HCT116 (cell line): ENCODE measurements at regions not wholly inside any gene's neighbourhood (a gene's known extent, or its start where the extent isn't known, plus 50 kb on each side); places are given as distances from the start of the nearest gene placed in this dataset.

Source experiments
- ATAC-seq: fragments of 200-7000 bp; cut with Tn5 transposase; 2 replicates; pipeline ENCODE4 v1.9.1; 2020; ENCODE audit warnings: mild to moderate bottlenecking, moderate library complexity
- BruUV-seq: library from RNA; stranded (reverse); fragments of 400-500 nt; replicated peaks from 2 replicates; lab custom pipeline; 2021; lab: Mats Ljungman, UMichigan
- CTCF ChIA-PET: fragments of 300-600 bp; sonication (Branson Sonifier 250); formaldehyde crosslinking; loops from one replicate; lab custom pipeline; 2021; ENCODE audit warnings: antibody characterized with exemption; lab: Charles Lee
- POLR2A ChIA-PET: fragments of 300-600, 350-600 bp; sonication (Branson Sonifier 250); formaldehyde crosslinking; loops from one replicate; lab custom pipeline; 2021; ENCODE audit warnings: antibody characterized with exemption; lab: Charles Lee
- RAD21 ChIA-PET, 2 experiments: fragments of 300-600 bp; sonication (Branson Sonifier 250); formaldehyde crosslinking; loops; one replicate each; lab custom pipeline; 2023; ENCODE audit warnings: low total read pairs in 2 of 2; ENCODE audit not compliant: uncharacterized antibody in 2 of 2, unreplicated experiment in 2 of 2, low non-redundant PET in 1 of 2; lab: Charles Lee
- DNase-seq: peaks from one replicate; pipeline ENCODE4 v3.0.0-alpha.2; 2010; ENCODE audit warnings: low read depth, low spot score
- H2AFZ ChIP-seq: fragments of 200-600 bp; shearing (Covaris generic), sonication (generic); 2 replicates; pipeline ENCODE4 v1.6.1; 2017; ENCODE audit warnings: low read depth, mixed run types, mixed read lengths, antibody characterized with exemption, low read length; ENCODE audit not compliant: poor library complexity, severe bottlenecking
- H3K27ac ChIP-seq: 2 replicates; pipeline ENCODE4 v1.5.1; 2012; ENCODE audit warnings: low read depth, low read length
- H3K27me3 ChIP-seq: fragments of 200-600 bp; sonication (generic); 2 replicates; pipeline ENCODE4 v1.6.1; 2016; ENCODE audit warnings: mixed run types, low read length, mixed read lengths; ENCODE audit not compliant: insufficient read depth
- H3K36me3 ChIP-seq, 2 experiments: fragments of 200-500 bp in 1 of 2; fragments of 200-600 bp in 1 of 2; sonication (Bioruptor generic) in 1 of 2; sonication (generic) in 1 of 2; 2 replicates each; pipeline versions ENCODE4 v1.5.1 to v1.6.1; 2014 to 2016; ENCODE audit warnings: low read length in 2 of 2, inconsistent platforms in 1 of 2, mixed read lengths in 1 of 2, mixed run types in 1 of 2; ENCODE audit not compliant: insufficient read depth in 2 of 2, control insufficient read depth in 1 of 2
- H3K4me1 ChIP-seq, 2 experiments: fragments of 200-600 bp in 1 of 2; sonication (generic) in 1 of 2; 2 replicates each; pipeline versions ENCODE4 v1.5.1 to v1.6.1; 2012 to 2017; ENCODE audit warnings: low read length in 2 of 2, inconsistent platforms in 1 of 2, mild to moderate bottlenecking in 1 of 2, mixed read lengths in 1 of 2, mixed run types in 1 of 2, moderate library complexity in 1 of 2; ENCODE audit not compliant: insufficient read depth in 2 of 2, control insufficient read depth in 1 of 2
- H3K4me2 ChIP-seq: fragments of 200-600 bp; sonication (generic); 2 replicates; pipeline ENCODE4 v1.6.1; 2017; ENCODE audit warnings: mixed run types, low read length, mixed read lengths
- H3K4me3 ChIP-seq, 2 experiments: fragments of 200-600 bp in 1 of 2; sonication (generic) in 1 of 2; replicated peaks in 1 of 2; 2 replicates each; pipeline ENCODE4 v1.5.1; 2011 to 2016; ENCODE audit warnings: low read length in 2 of 2, control low read depth in 1 of 2, low read depth in 1 of 2, mild to moderate bottlenecking in 1 of 2, mixed read lengths in 1 of 2, mixed run types in 1 of 2
- H3K79me2 ChIP-seq: fragments of 200-600 bp; sonication (generic); 2 replicates; pipeline ENCODE4 v1.6.1; 2017; ENCODE audit warnings: mild to moderate bottlenecking, mixed run types, low read length, moderate library complexity, mixed read lengths; ENCODE audit not compliant: insufficient read depth
- H3K9ac ChIP-seq: fragments of 200-600 bp; sonication (generic); 2 replicates; pipeline ENCODE4 v1.6.1; 2016; ENCODE audit warnings: low read length, mixed read lengths
- H3K9me2 ChIP-seq: fragments of 200-600 bp; sonication (generic), shearing (Covaris generic); 2 replicates; pipeline ENCODE4 v1.6.1; 2017; ENCODE audit warnings: mixed run types, mild to moderate bottlenecking, moderate library complexity; ENCODE audit not compliant: insufficient read depth
- H3K9me3 ChIP-seq, 2 experiments: fragments of 200-500 bp in 1 of 2; fragments of 200-600 bp in 1 of 2; sonication (Bioruptor generic) in 1 of 2; sonication (generic) in 1 of 2; 2 replicates each; pipeline ENCODE4 v1.6.1; 2014 to 2017; ENCODE audit warnings: low read length in 2 of 2, mixed read lengths in 2 of 2, inconsistent platforms in 1 of 2, low read depth in 1 of 2, mild to moderate bottlenecking in 1 of 2, mixed run types in 1 of 2, moderate library complexity in 1 of 2; ENCODE audit not compliant: control insufficient read depth in 1 of 2, insufficient read depth in 1 of 2
- H4K20me1 ChIP-seq: fragments of 200-600 bp; sonication (generic), shearing (Covaris generic); 2 replicates; pipeline ENCODE4 v1.6.1; 2017; ENCODE audit warnings: mixed run types, mild to moderate bottlenecking, moderate library complexity; ENCODE audit not compliant: insufficient read depth
- CBX3 ChIP-seq: IDR thresholded peaks from 2 replicates; pipeline ENCODE4 v1.6.1; 2012; ENCODE audit warnings: low read depth
- EGR1 ChIP-seq: IDR thresholded peaks from 2 replicates; pipeline ENCODE4 v1.6.1; 2012; ENCODE audit warnings: low read depth
- EZH2 ChIP-seq: fragments of 200-600 bp; sonication (generic); IDR thresholded peaks from 2 replicates; pipeline ENCODE4 v1.6.1; 2017; ENCODE audit warnings: antibody characterized with exemption, mixed run types
- REST ChIP-seq: IDR thresholded peaks from 2 replicates; pipeline ENCODE4 v1.6.1; 2012; ENCODE audit warnings: low read depth
- SIN3A ChIP-seq: IDR thresholded peaks from 2 replicates; pipeline ENCODE4 v1.6.1; 2012; ENCODE audit warnings: low read depth
- ZBTB33 ChIP-seq: IDR thresholded peaks from 2 replicates; pipeline ENCODE4 v1.6.1; 2011; ENCODE audit warnings: mild to moderate bottlenecking, low read length, moderate library complexity; ENCODE audit not compliant: insufficient replicate concordance; ENCODE audit errors: extremely low read depth
- intact Hi-C: fragments of 100-400 bp; cut with micrococcal nuclease; formaldehyde crosslinking; loops from 2 replicates; pipeline ENCODE4 v1.10.0; 2022

- RAD21 ChIA-PET, result no interaction called here
- Histone ChIP-seq H3K27ac (no peak overlapping the region), H3K4me1 (no peaks in the 10 kb centered on the region), H3K36me3 (no peaks in the 10 kb centered on the region), H3K79me2 (no peaks in the 10 kb centered on the region), H3K9me2 (no peaks in the 10 kb centered on the region), H3K4me2 (no peak overlapping the region), H3K9me3 (peaks cover 0 to 11% of the 10 kb centered on the region in 2 experiments; a peak in 1 of 4 replicates), H3K9ac (no peak overlapping the region), H3K27me3 (no peaks in the 10 kb centered on the region), H3K4me3 (no peak overlapping the region), H2AFZ (no peak overlapping the region), H4K20me1 (no peaks in the 10 kb centered on the region)
- no peak for TF ChIP-seq SIN3A
- TF ChIP-seq REST, result no peak
- TF ChIP-seq ZBTB33, result no peak
- no peak for TF ChIP-seq EZH2
- no peak for TF ChIP-seq CBX3
- TF ChIP-seq EGR1, result no peak
- POLR2A ChIA-PET, result no interaction called here
- BruUV-seq, result no TSS peak
- ATAC-seq (no peak), DNase-seq (no peak)
- intact Hi-C loops, result no loop called here
- CTCF ChIA-PET, result no interaction called here
These were observed 1341.2 kb upstream of the SPRY2 start for GRCh38 chr13:81682081-81682630.
